Amniotic epithelial cell (primary cell): ENCODE measurements at regions not wholly inside any gene's neighbourhood (a gene's known extent, or its start where the extent isn't known, plus 50 kb on each side); places are given as distances from the start of the nearest gene placed in this dataset.
"Not testable (repeated sequence)": the region's sequence is repeated elsewhere in the genome, so short reads cannot be mapped to it uniquely, and the experiment has no call there.

Experiments used
- DNase-seq: peaks from one replicate; pipeline ENCODE4 v3.0.0-alpha.2; 2010; ENCODE audit warnings: low read depth

- no peak for DNase-seq
These were observed 93.2 kb downstream of the TEX29 start for GRCh38 chr13:111413407-111414187.

DNA sequence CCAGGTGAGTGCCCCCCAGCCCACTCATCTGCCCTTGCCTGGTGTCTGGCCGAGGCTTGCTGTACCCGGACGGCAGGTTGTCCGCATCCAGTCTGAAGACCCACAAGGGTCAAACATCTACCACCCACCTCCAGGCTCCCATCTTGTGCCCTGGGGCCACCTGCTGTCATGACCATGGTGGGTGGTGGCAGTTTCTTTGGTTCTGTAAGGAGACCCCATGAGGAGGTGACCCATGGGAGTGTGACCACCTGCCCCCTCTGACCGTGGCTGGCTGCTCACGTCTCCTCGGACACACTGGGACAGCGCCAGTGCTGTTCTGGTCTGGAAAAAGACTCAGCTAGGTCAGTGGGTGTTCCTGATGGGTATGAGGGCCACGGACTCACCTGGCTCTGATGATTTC is 93.9 kb downstream of the TEX29 start:
- no peak for DNase-seq

GRCh38 chr13:111415246-111415645 is 94.8 kb downstream of the TEX29 start:
- DNase-seq: no peak

GRCh38 chr13:111415765-111416164 is 95.3 kb downstream of the TEX29 start:
- no peak for DNase-seq

GRCh38 chr13:111418101-111418500 is 97.7 kb downstream of the TEX29 start:
- no peak for DNase-seq

DNA sequence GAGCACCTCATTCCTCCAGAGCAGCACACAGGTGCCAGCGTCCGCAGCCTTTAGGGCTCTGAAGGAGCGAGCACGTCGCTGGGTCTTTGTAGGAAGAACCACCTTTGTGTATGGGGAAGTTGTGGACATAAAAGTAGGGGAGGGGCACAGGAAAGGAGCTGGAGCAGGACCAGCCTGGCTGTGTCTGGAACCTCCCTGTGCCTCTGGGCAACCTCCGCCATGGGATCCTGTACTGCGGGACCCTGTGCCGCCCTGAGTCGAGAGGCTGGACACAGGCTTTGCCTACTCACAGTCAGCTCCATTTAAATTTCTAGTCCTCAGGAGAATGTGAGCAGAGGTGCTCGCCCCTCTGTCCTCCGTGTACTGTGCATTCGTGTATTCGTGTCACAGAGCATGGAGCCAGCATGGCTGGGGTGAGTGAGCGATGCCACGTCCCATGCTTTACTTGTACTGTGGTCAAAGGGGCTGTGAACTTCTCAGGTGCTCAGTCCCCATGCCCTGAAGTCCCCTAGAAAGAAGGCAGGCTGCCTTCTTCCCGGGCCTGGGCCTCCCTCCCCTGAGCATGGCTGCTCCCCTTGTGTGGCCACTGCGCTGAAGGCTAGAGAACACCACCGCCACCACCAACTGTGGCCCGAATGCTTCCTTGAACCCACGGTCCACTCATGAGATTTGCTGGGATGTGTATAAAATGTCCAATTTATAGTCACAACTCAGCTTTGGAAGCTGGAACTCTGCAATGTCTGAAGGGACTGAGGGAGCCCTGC is 99.9 kb downstream of the TEX29 start:
- no peak for DNase-seq

DNA sequence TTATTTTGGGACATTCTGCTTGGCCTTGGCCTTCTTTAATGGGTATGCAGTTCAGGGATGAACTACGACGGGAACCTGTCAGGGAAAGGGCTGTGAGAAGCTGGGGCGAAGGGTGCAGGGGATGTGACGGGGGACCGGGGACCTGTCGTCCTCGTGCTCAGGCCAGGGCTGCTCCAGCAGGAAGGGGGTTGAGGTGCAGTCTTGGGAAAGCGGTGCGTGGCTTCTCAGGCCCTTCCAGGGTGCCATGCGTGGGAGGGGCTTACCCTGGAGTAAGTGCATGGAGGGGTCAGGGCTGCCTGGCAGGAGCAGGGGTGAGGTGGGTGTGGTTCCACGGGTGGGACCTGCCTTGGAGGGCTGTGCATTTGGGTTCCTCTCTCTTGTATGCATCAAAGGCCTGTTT is 100.8 kb downstream of the TEX29 start:
- DNase-seq: no peak

DNA sequence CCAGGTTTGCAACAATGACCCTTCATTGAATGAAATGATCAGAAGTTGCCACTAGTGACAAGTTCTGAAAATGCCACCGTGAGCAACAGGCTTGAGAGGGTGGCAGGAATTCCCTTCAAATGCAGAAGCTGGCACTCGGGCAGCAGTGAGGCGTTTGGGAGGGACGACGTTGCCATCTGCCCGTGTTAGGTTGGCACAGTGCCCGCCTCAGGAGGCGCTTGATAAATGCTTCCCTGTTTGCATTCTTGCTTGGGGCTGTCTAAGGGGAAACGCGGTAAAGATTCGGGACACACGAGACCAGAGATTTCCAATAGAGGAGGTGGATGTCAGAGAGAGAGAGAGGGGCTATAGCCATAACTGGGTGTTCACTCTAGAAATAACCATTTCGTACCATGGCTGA is 101.9 kb downstream of the TEX29 start:
- no peak for DNase-seq

DNA sequence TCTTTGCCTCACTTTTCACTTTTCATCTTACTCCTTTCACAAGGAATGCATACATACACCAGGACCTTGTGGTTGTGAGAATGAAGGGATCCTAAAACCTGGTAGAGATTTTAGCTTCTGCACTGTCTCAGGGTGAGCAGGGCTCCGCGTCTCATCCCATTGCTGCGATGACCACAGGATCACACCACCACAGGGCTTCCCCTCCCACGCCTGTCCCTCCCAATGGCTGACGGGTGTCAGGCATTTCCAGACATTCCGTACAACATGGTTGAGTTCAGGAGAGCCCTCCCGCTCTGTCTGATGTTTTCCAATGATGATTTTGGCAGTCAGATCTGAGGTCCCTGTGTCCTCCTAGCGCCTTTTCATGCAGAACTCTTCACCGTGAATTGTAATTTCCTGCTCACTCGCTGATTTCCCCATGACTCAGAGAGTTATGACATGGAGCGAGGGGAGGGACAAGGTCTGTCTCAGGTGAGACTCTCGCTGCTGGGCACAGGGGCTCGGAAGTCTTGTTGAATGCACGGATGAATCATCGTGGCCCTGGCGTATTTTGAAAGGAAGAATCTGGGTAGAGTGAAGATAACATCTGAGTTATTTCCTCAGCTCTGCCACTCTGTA is 102.8 kb downstream of the TEX29 start:
- no peak for DNase-seq

- DNase-seq: no peak
These were observed 103.7 kb downstream of the TEX29 start for GRCh38 chr13:111424134-111424533.

DNA sequence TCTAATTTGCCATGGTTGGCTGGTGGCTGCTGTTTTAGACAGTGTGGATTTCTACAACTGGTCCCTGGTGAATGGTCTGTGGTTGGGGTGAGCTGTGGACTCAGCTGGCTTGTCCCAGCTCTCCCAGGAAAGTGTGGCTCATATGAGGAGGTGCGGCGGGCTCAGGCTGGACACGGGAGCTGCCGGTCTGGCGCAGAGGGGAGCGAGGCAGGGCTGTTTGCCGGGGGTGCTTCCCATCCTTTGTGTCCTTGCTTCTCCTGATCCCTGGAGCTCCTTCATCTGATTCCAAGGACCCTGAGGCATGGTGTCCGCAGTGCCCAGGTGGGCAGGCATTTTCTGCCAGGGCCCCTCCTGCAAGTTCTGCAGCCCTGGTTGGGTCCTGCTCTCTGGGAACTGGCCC is 104.9 kb downstream of the TEX29 start:
- DNase-seq: no peak

DNA sequence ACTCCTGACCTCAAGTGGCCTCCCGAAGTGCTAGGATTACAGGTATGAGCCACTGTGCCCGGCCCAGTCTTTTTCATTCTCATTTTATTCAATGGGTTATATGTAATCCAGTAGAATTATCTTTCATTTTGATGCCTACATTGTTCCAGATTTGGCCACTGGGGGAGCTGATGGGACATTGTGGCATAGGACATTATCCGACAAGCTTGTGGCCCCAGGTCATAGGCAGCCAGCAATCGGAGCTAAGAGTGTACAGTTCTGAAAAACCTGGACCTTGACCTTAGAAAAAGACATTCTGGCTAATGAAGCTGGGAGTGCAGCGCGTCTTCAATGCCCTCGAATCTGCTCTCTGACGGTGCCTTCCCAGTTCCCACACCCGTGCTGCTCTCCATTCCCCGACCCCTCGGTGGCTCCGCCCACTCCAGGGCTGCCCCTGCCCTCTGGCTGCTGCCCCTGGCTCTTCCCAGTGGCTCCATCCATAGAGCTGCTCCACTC is 108.7 kb downstream of the TEX29 start:
- peak; percentile 1 for DNase-seq

DNA sequence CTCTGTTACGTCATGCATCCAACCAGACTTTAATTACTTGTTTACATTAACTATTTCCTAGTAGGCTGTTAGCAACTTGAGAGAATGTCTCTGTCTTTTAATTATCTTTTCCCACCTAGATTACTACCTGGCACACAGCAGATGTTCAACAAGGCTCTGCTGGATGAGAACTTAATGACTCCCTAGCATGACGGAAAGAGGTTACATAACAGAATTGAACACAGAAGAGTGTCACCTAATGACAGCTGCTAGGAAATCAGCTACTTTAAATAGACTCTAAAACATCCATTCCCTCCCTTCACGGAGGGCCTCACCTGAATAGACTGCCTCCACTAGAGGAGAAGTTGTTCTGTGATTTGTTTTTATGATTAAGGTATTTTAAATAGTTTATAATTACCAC is 110.8 kb downstream of the TEX29 start:
- DNase-seq: no peak

DNA sequence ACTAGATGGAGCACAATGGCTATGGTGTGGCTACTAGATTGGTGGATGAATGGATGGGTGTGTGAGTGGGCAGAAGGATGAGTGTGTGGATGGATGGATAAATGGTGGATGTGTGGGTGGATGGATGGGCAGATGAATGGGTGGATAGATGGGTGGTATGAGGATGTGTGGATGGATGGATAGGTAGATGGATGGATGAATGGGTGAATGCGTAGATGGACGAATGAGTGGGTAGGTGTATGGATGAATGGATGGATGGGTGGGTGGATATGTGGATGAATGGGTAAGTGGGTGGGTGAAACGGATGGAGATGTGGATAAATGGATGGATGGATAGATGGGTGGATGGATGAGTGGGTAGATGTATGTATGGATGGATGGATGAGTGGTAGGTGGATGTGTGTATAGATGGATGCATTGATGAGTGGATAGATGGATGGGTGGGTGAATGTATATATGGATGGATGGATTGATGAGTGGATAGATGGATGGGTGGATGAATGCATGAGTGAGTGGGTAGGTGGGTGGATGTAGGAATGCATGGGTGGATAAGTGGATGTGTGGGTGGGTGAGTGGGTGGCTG is 114.2 kb downstream of the TEX29 start:
- no peak for DNase-seq

- DNase-seq: no peak
These were observed 116.0 kb downstream of the TEX29 start for GRCh38 chr13:111436446-111436845.

DNA sequence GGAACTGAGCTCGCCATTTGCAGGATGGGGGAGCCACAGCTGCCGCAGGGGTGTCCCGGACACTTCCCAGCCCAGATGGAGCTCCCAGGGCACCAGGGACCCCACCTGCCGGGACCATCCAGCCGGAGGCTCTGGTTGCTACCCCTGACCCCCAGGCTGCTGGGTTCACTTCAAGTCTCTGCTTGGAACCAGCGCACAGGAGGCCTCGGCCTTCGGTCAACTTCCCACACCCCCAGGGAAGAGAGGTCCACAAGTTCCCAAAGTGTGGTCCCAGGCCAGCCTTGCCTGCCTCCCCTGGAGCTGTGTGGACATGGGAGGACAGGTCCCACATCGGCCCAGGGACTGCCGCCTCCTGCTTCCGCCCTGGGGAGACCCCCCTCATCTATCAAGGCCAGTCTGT is 117.0 kb downstream of the TEX29 start:
- DNase-seq: no peak

DNA sequence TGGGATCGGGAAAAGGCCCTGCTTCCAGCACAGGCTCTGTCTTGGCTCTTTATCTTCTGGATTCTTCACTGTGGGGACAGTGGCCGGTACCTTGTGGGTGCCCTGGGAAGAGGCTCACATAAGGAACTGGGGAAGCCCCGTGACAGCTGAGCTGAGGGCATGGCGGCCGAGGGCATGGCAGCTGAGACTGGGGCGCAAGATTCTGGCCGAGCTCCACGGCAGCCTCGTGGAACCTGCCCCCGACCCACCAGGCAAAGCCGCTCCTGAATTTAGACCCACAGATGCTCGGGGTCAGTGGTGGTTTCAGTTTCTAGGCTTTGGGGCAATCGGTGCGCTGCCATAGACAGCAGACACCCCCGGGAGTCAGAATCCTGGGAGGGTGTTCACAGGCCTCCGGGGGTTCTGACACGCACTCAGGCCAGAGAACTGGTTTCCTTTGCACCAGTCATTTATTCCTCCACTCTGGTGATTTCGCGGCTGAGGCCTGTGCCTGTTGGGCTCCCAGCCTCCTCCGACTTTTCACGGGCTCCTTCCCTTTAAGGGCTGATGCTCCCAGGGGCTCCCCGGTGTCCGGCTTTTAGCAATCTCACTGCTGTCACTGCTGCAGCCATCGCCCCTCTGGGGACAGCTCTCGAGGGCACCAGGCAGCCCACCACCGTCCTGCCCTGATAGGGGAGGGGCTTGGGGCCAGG is 117.6 kb downstream of the TEX29 start:
- DNase-seq: no peak

DNA sequence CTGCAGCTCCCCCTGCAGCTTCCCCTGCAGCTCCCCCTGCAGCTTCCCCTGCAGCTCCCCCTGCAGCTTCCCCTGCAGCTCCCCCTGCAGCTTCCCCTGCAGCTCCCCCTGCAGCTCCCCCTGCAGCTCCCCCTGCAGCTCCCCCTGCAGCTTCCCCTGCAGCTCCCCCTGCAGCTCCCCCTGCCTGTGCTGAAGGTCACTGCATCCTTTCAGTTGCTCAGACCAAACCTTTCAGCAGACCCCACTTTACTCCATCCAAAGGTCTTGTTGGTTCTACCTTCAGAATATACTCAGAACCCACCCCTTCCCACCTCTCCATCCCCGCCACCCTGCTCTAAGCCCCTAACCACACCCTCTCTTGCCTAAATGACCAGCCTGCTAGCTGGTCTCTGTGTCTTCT is 120.0 kb downstream of the TEX29 start:
- DNase-seq: not testable (repeated sequence)

DNA sequence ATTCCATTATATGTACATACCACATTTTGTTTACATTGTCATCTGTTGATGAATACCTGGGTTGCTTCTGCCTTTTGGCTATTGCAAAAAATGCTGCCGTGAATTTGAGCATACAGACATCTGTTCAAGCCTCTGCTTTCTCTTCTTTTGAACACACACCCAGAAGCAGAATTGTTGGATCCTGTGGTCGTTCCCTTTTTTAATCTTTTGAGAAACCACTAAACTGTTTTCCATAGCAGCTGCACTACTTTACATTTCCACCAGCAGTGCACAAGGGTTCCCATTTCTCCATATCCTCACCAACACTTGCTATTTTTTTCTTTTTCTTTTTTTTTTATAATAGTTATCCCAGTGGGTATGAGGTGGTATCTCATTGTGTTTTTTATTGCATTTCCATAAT is 123.5 kb downstream of the TEX29 start:
- DNase-seq: no peak

DNA sequence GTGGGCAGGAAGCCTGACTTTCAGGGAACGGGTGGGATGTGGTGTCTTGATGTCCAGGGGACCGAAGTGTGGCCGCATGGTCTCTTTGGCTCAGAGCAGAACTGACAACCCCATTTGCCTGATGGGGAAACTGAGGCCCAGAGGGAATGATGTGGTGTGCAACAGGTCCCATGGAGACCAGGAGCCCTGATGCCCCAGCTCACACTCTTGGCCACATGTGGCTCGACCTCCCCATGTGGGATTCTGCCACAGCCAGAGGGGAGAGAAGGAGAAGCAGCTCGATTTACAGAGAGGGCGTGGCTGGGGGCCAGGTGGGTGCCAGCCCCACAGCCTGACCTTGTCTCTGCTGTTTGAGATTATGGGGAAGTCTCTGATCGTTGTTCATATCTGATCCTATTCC is 128.1 kb downstream of the TEX29 start:
- DNase-seq: no peak

- DNase-seq: no peak
These were observed 128.6 kb downstream of the TEX29 start for GRCh38 chr13:111449041-111449440.

DNA sequence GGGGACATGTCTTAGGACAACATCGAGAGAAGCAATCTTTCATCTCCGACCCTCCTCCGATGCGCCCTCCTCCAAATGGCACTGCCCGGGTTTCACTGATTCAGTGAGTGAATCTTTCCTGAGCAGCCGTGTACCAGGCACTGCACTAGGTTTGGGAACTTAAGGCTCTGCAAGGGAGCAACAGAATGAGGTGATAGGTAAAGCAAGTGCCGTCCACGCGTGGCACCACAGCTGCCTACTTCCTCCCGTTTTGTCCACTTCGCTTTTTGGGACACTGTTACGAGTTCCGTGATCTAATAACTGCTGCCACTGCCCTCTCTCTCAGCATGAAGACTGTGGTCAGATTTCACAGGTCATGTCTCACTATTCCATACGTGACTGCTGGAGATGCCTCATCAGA is 131.0 kb downstream of the TEX29 start:
- DNase-seq: no peak
